Uterus (tissue), 2 donors: ENCODE measurements at regions not wholly inside any gene's neighbourhood (a gene's known extent, or its start where the extent isn't known, plus 50 kb on each side); places are given as distances from the start of the nearest gene placed in this dataset.

Source experiments
- POLR2A ChIP-seq, 2 donors: fragments of 450-650 bp; IDR thresholded peaks; one replicate each; pipeline ENCODE4 v1.6.1; 2016; ENCODE audit warnings: antibody characterized with exemption in 2 of 2, mild to moderate bottlenecking in 1 of 2, moderate library complexity in 1 of 2
- TF ChIP-seq, protein P1 (sequence below), 4 experiments: fragments of 200-600 bp in 2 of 4; fragments of 450-650 bp in 2 of 4; sonication (generic) in 2 of 4; IDR thresholded peaks; one replicate each; pipeline ENCODE4 v1.5.1; 2016 to 2019; ENCODE audit warnings: antibody characterized with exemption in 4 of 4, mild to moderate bottlenecking in 2 of 4, moderate library complexity in 1 of 4

DNA sequence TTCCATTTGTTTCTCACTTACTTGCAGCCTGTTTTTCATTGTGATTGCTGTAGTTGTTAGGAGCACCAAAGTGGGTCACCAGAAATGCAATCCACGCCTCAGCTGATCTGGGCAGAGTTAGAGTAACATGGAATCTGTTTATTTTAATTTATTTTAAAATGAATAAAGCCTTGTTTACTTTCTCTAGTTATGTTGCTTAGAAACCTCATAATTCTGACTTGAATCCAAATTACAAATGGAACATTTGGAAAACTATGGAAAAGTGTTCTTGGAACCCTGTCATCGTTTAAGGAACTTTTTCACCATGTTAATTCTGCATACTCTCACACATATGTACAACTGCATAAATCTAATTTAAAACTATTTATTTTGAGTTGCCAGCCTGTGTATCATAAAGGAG lies 92.2 kb upstream of the DAAM1 start:
- TF ChIP-seq, protein P1, sequence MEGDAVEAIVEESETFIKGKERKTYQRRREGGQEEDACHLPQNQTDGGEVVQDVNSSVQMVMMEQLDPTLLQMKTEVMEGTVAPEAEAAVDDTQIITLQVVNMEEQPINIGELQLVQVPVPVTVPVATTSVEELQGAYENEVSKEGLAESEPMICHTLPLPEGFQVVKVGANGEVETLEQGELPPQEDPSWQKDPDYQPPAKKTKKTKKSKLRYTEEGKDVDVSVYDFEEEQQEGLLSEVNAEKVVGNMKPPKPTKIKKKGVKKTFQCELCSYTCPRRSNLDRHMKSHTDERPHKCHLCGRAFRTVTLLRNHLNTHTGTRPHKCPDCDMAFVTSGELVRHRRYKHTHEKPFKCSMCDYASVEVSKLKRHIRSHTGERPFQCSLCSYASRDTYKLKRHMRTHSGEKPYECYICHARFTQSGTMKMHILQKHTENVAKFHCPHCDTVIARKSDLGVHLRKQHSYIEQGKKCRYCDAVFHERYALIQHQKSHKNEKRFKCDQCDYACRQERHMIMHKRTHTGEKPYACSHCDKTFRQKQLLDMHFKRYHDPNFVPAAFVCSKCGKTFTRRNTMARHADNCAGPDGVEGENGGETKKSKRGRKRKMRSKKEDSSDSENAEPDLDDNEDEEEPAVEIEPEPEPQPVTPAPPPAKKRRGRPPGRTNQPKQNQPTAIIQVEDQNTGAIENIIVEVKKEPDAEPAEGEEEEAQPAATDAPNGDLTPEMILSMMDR (IDR thresholded peaks at IDR 0.05): no peak
- TF ChIP-seq POLR2A (IDR thresholded peaks at IDR 0.05): no peak
